ENCODE measurements at regions not wholly inside any gene's neighbourhood (a gene's known extent, or its start where the extent isn't known, plus 50 kb on each side); places are given as distances from the start of the nearest gene placed in this dataset.

DNA sequence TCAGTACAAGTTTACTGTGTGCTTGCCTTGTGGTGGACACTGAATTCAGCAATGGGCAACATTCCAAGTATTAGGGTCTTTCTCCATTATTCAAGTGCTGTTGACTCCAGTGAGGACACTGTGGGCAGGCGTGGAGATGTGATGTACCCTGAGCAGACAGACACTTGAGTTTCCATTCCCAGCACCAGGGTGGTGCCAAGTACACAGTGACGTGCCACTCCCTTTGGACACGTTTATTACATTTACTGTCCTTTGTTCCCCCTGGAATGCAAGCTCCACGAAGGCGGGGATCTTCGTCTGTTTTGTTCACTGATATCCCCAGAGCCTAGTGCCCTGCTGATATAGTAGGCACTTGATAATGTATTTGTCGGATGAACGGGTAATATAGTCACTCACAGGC lies 130.6 kb upstream of the STX18 start:
- no peak for TF ChIP-seq ZNF324 (CRISPR knock-in tag; IDR thresholded peaks at IDR 0.05)
- TF ChIP-seq ZBTB34 (CRISPR knock-in tag; IDR thresholded peaks at IDR 0.05) = no peak
- no peak for TF ChIP-seq JUND (IDR thresholded peaks at IDR 0.05; ENCODE audit: borderline replicate concordance, low read depth, low read length)
- TF ChIP-seq JUND (tag; IDR thresholded peaks at IDR 0.05; ENCODE audit: borderline replicate concordance, low read depth, low read length) = no peak
- TF ChIP-seq TAF1 (IDR thresholded peaks at IDR 0.05; ENCODE audit: control insufficient read depth, extremely low read depth, insufficient read depth, low read length, severe bottlenecking) = no peak
- TF ChIP-seq CEBPB (tag; IDR thresholded peaks at IDR 0.05) = no peak
- no peak for TF ChIP-seq BRCA1 (IDR thresholded peaks at IDR 0.05)
- TF ChIP-seq BRCA1 (CRISPR knock-in tag; IDR thresholded peaks at IDR 0.05) = no peak
- TF ChIP-seq, protein P1, sequence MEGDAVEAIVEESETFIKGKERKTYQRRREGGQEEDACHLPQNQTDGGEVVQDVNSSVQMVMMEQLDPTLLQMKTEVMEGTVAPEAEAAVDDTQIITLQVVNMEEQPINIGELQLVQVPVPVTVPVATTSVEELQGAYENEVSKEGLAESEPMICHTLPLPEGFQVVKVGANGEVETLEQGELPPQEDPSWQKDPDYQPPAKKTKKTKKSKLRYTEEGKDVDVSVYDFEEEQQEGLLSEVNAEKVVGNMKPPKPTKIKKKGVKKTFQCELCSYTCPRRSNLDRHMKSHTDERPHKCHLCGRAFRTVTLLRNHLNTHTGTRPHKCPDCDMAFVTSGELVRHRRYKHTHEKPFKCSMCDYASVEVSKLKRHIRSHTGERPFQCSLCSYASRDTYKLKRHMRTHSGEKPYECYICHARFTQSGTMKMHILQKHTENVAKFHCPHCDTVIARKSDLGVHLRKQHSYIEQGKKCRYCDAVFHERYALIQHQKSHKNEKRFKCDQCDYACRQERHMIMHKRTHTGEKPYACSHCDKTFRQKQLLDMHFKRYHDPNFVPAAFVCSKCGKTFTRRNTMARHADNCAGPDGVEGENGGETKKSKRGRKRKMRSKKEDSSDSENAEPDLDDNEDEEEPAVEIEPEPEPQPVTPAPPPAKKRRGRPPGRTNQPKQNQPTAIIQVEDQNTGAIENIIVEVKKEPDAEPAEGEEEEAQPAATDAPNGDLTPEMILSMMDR (IDR thresholded peaks at IDR 0.05 in 2 of 3, conservative IDR thresholded peaks at IDR 0.05 in 1 of 3; ENCODE audit: insufficient read depth in 2 of 3, low read depth in 1 of 3, low read length in 3 of 3) = no peak

All from K562 (cell line).